GM23338 (cell line): ENCODE measurements at regions not wholly inside any gene's neighbourhood (a gene's known extent, or its start where the extent isn't known, plus 50 kb on each side); places are given as distances from the start of the nearest gene placed in this dataset.

ENCODE experiments used
- ATAC-seq: fragments of 200-7000 bp; cut with Tn5 transposase; 3 replicates; pipeline ENCODE4 v1.9.1; 2020
- DNase-seq: peaks from one replicate; pipeline ENCODE4 v3.0.0-alpha.2; 2015; ENCODE audit warnings: low spot score
- H2AFZ ChIP-seq: fragments of 200-600 bp; sonication (generic); 2 replicates; pipeline ENCODE4 v1.8.0; 2016; ENCODE audit warnings: antibody characterized with exemption, mild to moderate bottlenecking, moderate library complexity
- H3F3A ChIP-seq: fragments of 200-600 bp; sonication (generic); replicated peaks from 2 replicates; pipeline ENCODE4 v1.8.0; 2017; ENCODE audit warnings: antibody characterized with exemption, mixed run types, low read depth
- H3K27ac ChIP-seq: fragments of 200-600 bp; sonication (generic); 2 replicates; pipeline ENCODE4 v1.6.1; 2016; ENCODE audit warnings: low read depth
- H3K27me3 ChIP-seq: fragments of 200-600 bp; sonication (generic); 2 replicates; pipeline ENCODE4 v1.8.0; 2016; ENCODE audit warnings: mild to moderate bottlenecking, mixed run types, moderate library complexity; ENCODE audit not compliant: insufficient read depth
- H3K36me3 ChIP-seq: fragments of 200-600 bp; sonication (generic); 2 replicates; pipeline ENCODE4 v1.8.0; 2016; ENCODE audit warnings: mild to moderate bottlenecking; ENCODE audit not compliant: insufficient read depth
- H3K4me1 ChIP-seq: fragments of 200-600 bp; sonication (generic); 2 replicates; pipeline ENCODE4 v1.8.0; 2016; ENCODE audit warnings: mild to moderate bottlenecking, moderate library complexity; ENCODE audit not compliant: insufficient read depth
- H3K4me2 ChIP-seq: fragments of 200-600 bp; sonication (generic); 2 replicates; pipeline ENCODE4 v1.7.1; 2017; ENCODE audit warnings: mixed run types
- H3K4me3 ChIP-seq: fragments of 200-600 bp; sonication (generic); 2 replicates; pipeline ENCODE4 v1.6.1; 2016; ENCODE audit warnings: mixed run types
- H3K79me2 ChIP-seq: fragments of 200-600 bp; sonication (generic); replicated peaks from 2 replicates; pipeline ENCODE4 v1.8.0; 2017; ENCODE audit warnings: mild to moderate bottlenecking; ENCODE audit not compliant: insufficient read depth
- H3K9me2 ChIP-seq: fragments of 200-600 bp; sonication (generic); 2 replicates; pipeline ENCODE4 v1.8.0; 2017; ENCODE audit not compliant: insufficient read depth
- H4K20me1 ChIP-seq: fragments of 200-600 bp; sonication (generic); replicated peaks from 2 replicates; pipeline ENCODE4 v1.8.0; 2017; ENCODE audit warnings: mild to moderate bottlenecking; ENCODE audit not compliant: insufficient read depth
- H3K27ac Mint-ChIP-seq: 2 replicates; pipeline ENCODE4 v1.8.0; 2020; ENCODE audit warnings: inconsistent platforms, mild to moderate bottlenecking, moderate library complexity, mixed read lengths
- H3K27me3 Mint-ChIP-seq: 3 replicates; pipeline ENCODE4 v1.8.0; 2022; ENCODE audit warnings: low read depth, mild to moderate bottlenecking, moderate library complexity, mixed read lengths, inconsistent platforms; ENCODE audit not compliant: insufficient read depth, poor library complexity
- H3K36me3 Mint-ChIP-seq: 3 replicates; pipeline ENCODE4 v1.8.0; 2021; ENCODE audit warnings: low read depth, mild to moderate bottlenecking, inconsistent platforms, moderate library complexity, mixed read lengths
- H3K4me1 Mint-ChIP-seq: 3 replicates; pipeline ENCODE4 v1.8.0; 2020; ENCODE audit warnings: mild to moderate bottlenecking, inconsistent platforms, mixed read lengths
- H3K4me3 Mint-ChIP-seq: 3 replicates; pipeline ENCODE4 v1.8.0; 2021; ENCODE audit warnings: moderate library complexity, mild to moderate bottlenecking, inconsistent platforms, mixed read lengths
- H3K9me3 Mint-ChIP-seq: 3 replicates; pipeline ENCODE4 v1.8.0; 2020; ENCODE audit warnings: moderate library complexity, mild to moderate bottlenecking, inconsistent platforms, mixed read lengths
- CREB1 ChIP-seq: fragments of 250-450 bp; sonication (Bioruptor Pico); IDR thresholded peaks from 2 replicates; pipeline ENCODE4 v1.5.0; 2020; ENCODE audit warnings: low read depth, mild to moderate bottlenecking, moderate library complexity
- JUNB ChIP-seq: IDR thresholded peaks from one replicate; pipeline ENCODE4 v1.6.1; 2016; ENCODE audit warnings: antibody characterized with exemption; ENCODE audit not compliant: unreplicated experiment
- NANOG ChIP-seq: IDR thresholded peaks from 2 replicates; pipeline ENCODE4 v1.6.1; 2016; ENCODE audit warnings: antibody characterized with exemption, borderline replicate concordance
- POLR2AphosphoS5 ChIP-seq: IDR thresholded peaks from 2 replicates; pipeline ENCODE4 v1.6.1; 2016; ENCODE audit warnings: antibody characterized with exemption, low read depth
- ZNF331 ChIP-seq: fragments of 250-450 bp; sonication (Bioruptor Pico); IDR thresholded peaks from 2 replicates; pipeline ENCODE4 v1.5.0; 2020; ENCODE audit warnings: low read depth, mild to moderate bottlenecking, moderate library complexity
- TF ChIP-seq, protein P1 (sequence below): fragments of 250-450 bp; sonication (Bioruptor Pico); IDR thresholded peaks from 2 replicates; pipeline ENCODE4 v1.5.0; 2020; ENCODE audit warnings: mild to moderate bottlenecking, moderate library complexity
- TF ChIP-seq, protein P2 (sequence below): IDR thresholded peaks from 2 replicates; pipeline ENCODE4 v1.6.1; 2016; ENCODE audit warnings: antibody characterized with exemption
- TF ChIP-seq, protein P3 (sequence below): IDR thresholded peaks from one replicate; pipeline ENCODE4 v1.6.1; 2018; ENCODE audit warnings: antibody characterized with exemption; ENCODE audit not compliant: unreplicated experiment

DNA sequence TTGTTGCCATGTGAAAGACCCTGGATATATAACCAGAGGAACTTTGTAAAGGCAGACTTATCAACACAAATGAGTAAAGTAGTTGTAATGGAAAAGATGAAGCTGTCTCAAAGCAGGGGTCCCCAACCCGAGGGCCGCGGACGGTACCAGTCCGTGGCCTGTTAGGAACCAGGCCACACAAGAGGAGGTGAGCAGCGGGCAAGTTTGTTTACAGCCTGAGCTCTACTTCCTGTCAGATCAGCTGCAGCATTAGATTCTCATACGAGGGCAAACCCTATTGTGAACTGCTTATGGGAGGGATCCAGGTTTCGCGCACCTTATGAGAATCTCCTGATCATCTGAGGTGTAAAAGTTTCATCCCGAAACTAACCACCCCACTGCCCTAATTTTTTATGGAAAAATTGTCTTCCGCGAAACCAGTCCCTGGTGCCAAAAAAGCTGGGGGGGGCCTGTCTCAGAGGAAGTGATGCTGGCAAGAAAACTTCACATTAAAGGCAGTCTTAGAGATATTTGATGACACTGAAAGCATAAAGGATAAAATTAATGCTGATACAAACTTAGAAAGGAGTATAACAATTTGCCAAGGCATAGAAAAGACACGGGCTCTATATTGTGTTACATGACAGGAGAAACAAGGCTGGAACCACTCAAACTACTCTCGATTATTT is 57.5 kb upstream of the MSTN start (continued):
- TF ChIP-seq, protein P1, sequence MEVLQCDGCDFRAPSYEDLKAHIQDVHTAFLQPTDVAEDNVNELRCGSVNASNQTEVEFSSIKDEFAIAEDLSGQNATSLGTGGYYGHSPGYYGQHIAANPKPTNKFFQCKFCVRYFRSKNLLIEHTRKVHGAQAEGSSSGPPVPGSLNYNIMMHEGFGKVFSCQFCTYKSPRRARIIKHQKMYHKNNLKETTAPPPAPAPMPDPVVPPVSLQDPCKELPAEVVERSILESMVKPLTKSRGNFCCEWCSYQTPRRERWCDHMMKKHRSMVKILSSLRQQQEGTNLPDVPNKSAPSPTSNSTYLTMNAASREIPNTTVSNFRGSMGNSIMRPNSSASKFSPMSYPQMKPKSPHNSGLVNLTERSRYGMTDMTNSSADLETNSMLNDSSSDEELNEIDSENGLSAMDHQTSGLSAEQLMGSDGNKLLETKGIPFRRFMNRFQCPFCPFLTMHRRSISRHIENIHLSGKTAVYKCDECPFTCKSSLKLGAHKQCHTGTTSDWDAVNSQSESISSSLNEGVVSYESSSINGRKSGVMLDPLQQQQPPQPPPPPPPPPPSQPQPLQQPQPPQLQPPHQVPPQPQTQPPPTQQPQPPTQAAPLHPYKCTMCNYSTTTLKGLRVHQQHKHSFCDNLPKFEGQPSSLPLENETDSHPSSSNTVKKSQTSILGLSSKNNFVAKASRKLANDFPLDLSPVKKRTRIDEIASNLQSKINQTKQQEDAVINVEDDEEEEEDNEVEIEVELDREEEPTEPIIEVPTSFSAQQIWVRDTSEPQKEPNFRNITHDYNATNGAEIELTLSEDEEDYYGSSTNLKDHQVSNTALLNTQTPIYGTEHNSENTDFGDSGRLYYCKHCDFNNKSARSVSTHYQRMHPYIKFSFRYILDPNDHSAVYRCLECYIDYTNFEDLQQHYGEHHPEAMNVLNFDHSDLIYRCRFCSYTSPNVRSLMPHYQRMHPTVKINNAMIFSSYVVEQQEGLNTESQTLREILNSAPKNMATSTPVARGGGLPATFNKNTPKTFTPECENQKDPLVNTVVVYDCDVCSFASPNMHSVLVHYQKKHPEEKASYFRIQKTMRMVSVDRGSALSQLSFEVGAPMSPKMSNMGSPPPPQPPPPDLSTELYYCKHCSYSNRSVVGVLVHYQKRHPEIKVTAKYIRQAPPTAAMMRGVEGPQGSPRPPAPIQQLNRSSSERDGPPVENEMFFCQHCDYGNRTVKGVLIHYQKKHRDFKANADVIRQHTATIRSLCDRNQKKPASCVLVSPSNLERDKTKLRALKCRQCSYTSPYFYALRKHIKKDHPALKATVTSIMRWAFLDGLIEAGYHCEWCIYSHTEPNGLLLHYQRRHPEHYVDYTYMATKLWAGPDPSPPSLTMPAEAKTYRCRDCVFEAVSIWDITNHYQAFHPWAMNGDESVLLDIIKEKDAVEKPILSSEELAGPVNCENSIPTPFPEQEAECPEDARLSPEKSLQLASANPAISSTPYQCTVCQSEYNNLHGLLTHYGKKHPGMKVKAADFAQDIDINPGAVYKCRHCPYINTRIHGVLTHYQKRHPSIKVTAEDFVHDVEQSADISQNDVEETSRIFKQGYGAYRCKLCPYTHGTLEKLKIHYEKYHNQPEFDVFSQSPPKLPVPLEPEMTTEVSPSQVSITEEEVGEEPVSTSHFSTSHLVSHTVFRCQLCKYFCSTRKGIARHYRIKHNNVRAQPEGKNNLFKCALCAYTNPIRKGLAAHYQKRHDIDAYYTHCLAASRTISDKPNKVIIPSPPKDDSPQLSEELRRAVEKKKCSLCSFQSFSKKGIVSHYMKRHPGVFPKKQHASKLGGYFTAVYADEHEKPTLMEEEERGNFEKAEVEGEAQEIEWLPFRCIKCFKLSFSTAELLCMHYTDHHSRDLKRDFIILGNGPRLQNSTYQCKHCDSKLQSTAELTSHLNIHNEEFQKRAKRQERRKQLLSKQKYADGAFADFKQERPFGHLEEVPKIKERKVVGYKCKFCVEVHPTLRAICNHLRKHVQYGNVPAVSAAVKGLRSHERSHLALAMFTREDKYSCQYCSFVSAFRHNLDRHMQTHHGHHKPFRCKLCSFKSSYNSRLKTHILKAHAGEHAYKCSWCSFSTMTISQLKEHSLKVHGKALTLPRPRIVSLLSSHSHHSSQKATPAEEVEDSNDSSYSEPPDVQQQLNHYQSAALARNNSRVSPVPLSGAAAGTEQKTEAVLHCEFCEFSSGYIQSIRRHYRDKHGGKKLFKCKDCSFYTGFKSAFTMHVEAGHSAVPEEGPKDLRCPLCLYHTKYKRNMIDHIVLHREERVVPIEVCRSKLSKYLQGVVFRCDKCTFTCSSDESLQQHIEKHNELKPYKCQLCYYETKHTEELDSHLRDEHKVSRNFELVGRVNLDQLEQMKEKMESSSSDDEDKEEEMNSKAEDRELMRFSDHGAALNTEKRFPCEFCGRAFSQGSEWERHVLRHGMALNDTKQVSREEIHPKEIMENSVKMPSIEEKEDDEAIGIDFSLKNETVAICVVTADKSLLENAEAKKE (CRISPR knock-in tag): no peak

DNA sequence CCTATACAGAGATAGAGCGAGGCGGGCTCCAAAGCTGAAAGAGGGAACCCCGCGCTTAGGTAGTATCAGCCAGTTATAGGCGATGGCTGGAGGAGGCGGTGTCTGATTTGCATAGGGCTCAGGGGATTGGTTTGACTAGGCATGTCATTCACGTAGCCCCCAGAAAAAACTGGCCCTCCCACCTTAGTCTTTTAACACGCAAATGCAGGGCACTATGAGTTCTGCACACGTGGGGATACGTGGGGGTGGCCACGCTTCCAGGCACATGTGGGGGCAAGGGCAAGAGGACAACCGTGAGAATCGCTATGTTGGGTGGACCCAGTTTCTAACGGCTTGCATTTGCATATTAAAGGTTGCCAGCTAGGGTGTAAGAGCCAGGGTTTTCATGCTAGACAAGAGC is 56.7 kb upstream of the MSTN start:
- Mint-ChIP-seq H3K4me3 (peak overlapping the region; percentile 67), H3K27ac (peak overlapping the region; percentile 20; the same call in 1 of the 2 replicates), H3K36me3 (no peaks in the 10 kb centered on the region), H3K4me1 (peaks cover 22% of the 10 kb centered on the region), H3K9me3 (no peaks in the 10 kb centered on the region; the same call in 2 of the 3 replicates), H3K27me3 (peaks cover 4% of the 10 kb centered on the region)
- no peak overlapping the region for H3K27ac ChIP-seq
- no peaks in the 10 kb centered on the region for H3K27me3 ChIP-seq
- no peaks in the 10 kb centered on the region for H4K20me1 ChIP-seq
- peaks cover 14% of the 10 kb centered on the region for H3K4me1 ChIP-seq
- peak; percentile 87 for DNase-seq
- peak overlapping the region; percentile 94 for H2AFZ ChIP-seq
- peak overlapping the region; percentile 80 for H3K4me2 ChIP-seq
- peak overlapping the region; percentile 50 for H3K4me3 ChIP-seq
- H3K36me3 ChIP-seq: no peaks in the 10 kb centered on the region
- H3K9me2 ChIP-seq: no peaks in the 10 kb centered on the region; the same call in 1 of the 2 replicates
- H3K79me2 ChIP-seq: no peaks in the 10 kb centered on the region
- peak; percentile 99 for ATAC-seq
- no peaks in the 10 kb centered on the region for H3F3A ChIP-seq
- TF ChIP-seq, protein P2, sequence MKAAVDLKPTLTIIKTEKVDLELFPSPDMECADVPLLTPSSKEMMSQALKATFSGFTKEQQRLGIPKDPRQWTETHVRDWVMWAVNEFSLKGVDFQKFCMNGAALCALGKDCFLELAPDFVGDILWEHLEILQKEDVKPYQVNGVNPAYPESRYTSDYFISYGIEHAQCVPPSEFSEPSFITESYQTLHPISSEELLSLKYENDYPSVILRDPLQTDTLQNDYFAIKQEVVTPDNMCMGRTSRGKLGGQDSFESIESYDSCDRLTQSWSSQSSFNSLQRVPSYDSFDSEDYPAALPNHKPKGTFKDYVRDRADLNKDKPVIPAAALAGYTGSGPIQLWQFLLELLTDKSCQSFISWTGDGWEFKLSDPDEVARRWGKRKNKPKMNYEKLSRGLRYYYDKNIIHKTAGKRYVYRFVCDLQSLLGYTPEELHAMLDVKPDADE: no peak
- TF ChIP-seq CREB1 (CRISPR knock-in tag) (0 out of 2 replicates have a peak, but pooled peaks have one; percentile 45), POLR2AphosphoS5 (peak; percentile 48), ZNF331 (no peak), NANOG (no peak), JUNB (no peak)
- TF ChIP-seq, protein P3, sequence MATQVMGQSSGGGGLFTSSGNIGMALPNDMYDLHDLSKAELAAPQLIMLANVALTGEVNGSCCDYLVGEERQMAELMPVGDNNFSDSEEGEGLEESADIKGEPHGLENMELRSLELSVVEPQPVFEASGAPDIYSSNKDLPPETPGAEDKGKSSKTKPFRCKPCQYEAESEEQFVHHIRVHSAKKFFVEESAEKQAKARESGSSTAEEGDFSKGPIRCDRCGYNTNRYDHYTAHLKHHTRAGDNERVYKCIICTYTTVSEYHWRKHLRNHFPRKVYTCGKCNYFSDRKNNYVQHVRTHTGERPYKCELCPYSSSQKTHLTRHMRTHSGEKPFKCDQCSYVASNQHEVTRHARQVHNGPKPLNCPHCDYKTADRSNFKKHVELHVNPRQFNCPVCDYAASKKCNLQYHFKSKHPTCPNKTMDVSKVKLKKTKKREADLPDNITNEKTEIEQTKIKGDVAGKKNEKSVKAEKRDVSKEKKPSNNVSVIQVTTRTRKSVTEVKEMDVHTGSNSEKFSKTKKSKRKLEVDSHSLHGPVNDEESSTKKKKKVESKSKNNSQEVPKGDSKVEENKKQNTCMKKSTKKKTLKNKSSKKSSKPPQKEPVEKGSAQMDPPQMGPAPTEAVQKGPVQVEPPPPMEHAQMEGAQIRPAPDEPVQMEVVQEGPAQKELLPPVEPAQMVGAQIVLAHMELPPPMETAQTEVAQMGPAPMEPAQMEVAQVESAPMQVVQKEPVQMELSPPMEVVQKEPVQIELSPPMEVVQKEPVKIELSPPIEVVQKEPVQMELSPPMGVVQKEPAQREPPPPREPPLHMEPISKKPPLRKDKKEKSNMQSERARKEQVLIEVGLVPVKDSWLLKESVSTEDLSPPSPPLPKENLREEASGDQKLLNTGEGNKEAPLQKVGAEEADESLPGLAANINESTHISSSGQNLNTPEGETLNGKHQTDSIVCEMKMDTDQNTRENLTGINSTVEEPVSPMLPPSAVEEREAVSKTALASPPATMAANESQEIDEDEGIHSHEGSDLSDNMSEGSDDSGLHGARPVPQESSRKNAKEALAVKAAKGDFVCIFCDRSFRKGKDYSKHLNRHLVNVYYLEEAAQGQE: no peak
